NCI-H526 treated with DMSO at 0.1 percent for 48 hours (cell line): ENCODE measurements at regions not wholly inside any gene's neighbourhood (a gene's known extent, or its start where the extent isn't known, plus 50 kb on each side); places are given as distances from the start of the nearest gene placed in this dataset.
"Not testable (repeated sequence)": the region's sequence is repeated elsewhere in the genome, so short reads cannot be mapped to it uniquely, and the experiment has no call there.

Experiments
- DNase-seq: peaks from one replicate; lab custom pipeline; 2025; lab: John Stamatoyannopoulos, UW

- DNase-seq, result no peak
These were observed 512.3 kb downstream of the ZNF385D start for GRCh38 chr3:21238661-21239060.

- no peak for DNase-seq
These were observed 513.4 kb downstream of the ZNF385D start for GRCh38 chr3:21237638-21238037.

GRCh38 chr3:21235491-21235890, 515.5 kb downstream of the ZNF385D start:
- no peak for DNase-seq

- DNase-seq, result no peak
These were observed 516.1 kb downstream of the ZNF385D start for GRCh38 chr3:21234933-21235332.

GRCh38 chr3:21229426-21230135, 521.4 kb downstream of the ZNF385D start:
- DNase-seq, result no peak

- DNase-seq, result no peak
These were observed 524.9 kb downstream of the ZNF385D start for GRCh38 chr3:21226086-21226485.

GRCh38 chr3:21220944-21221343, 530.1 kb downstream of the ZNF385D start:
- DNase-seq, result no peak

- no peak for DNase-seq
These were observed 534.4 kb downstream of the ZNF385D start for GRCh38 chr3:21216598-21216997.

GRCh38 chr3:21204122-21204521, 546.9 kb downstream of the ZNF385D start:
- DNase-seq, result not testable (repeated sequence)

- DNase-seq, result no peak
These were observed 555.8 kb downstream of the ZNF385D start for GRCh38 chr3:21195203-21195602.

- not testable (repeated sequence) for DNase-seq
These were observed 557.0 kb downstream of the ZNF385D start for GRCh38 chr3:21194036-21194435.

GRCh38 chr3:21188459-21188858, 562.6 kb downstream of the ZNF385D start:
- no peak for DNase-seq

GRCh38 chr3:21185816-21186314, 565.1 kb downstream of the ZNF385D start:
- DNase-seq, result no peak

GRCh38 chr3:21174461-21174860, 576.5 kb downstream of the ZNF385D start:
- no peak for DNase-seq

GRCh38 chr3:21170964-21171363, 580.0 kb downstream of the ZNF385D start:
- DNase-seq, result no peak

GRCh38 chr3:21169948-21170347, 581.1 kb downstream of the ZNF385D start:
- no peak for DNase-seq

- DNase-seq, result no peak
These were observed 582.5 kb downstream of the ZNF385D start for GRCh38 chr3:21168471-21168870.

GRCh38 chr3:21163956-21164355, 587.1 kb downstream of the ZNF385D start:
- DNase-seq, result no peak

- no peak for DNase-seq
These were observed 591.5 kb downstream of the ZNF385D start for GRCh38 chr3:21159543-21159906.

GRCh38 chr3:21158861-21159542, 592.0 kb downstream of the ZNF385D start:
- no peak for DNase-seq

GRCh38 chr3:21154911-21155310, 596.1 kb downstream of the ZNF385D start:
- no peak for DNase-seq

- no peak for DNase-seq
These were observed 598.5 kb downstream of the ZNF385D start for GRCh38 chr3:21152555-21152954.

GRCh38 chr3:21142949-21143348, 608.1 kb downstream of the ZNF385D start:
- no peak for DNase-seq

- DNase-seq, result no peak
These were observed 609.0 kb downstream of the ZNF385D start for GRCh38 chr3:21142031-21142430.
